WTC11 (cell line): ENCODE measurements at regions not wholly inside any gene's neighbourhood (a gene's known extent, or its start where the extent isn't known, plus 50 kb on each side); places are given as distances from the start of the nearest gene placed in this dataset.

Experiments
- ATAC-seq: fragments of 200-7000 bp; cut with Tn5 transposase; 2 replicates; pipeline ENCODE4 v1.10.0; 2021; ENCODE audit warnings: mild to moderate bottlenecking, moderate library complexity
- CTCF ChIA-PET: fragments of 300-600 bp; sonication (Branson Sonifier 250); formaldehyde crosslinking; loops from one replicate; lab custom pipeline; 2021; ENCODE audit warnings: antibody characterized with exemption; lab: Charles Lee
- POLR2A ChIA-PET: fragments of 350-600 bp; sonication (Branson Sonifier 250); formaldehyde crosslinking; loops from one replicate; lab custom pipeline; 2021; ENCODE audit warnings: antibody characterized with exemption; lab: Charles Lee
- DNase-seq: peaks from one replicate; pipeline ENCODE4 v3.0.0; 2021; ENCODE audit warnings: low spot score
- H3K27ac Mint-ChIP-seq: 2 replicates; pipeline ENCODE4 v1.8.0; 2021; ENCODE audit warnings: mixed read lengths
- H3K27me3 Mint-ChIP-seq: 2 replicates; pipeline ENCODE4 v1.8.0; 2021; ENCODE audit warnings: low read depth, mild to moderate bottlenecking, moderate library complexity, mixed read lengths
- H3K36me3 Mint-ChIP-seq: 2 replicates; pipeline ENCODE4 v1.8.0; 2021; ENCODE audit warnings: mixed read lengths
- H3K4me1 Mint-ChIP-seq: 2 replicates; pipeline ENCODE4 v1.8.0; 2022; ENCODE audit warnings: mixed read lengths
- H3K4me3 Mint-ChIP-seq: 2 replicates; pipeline ENCODE4 v1.8.0; 2021; ENCODE audit warnings: mild to moderate bottlenecking, moderate library complexity, mixed read lengths
- H3K9me3 Mint-ChIP-seq: 2 replicates; pipeline ENCODE4 v1.8.0; 2021; ENCODE audit warnings: mixed read lengths
- CREB1 ChIP-seq: sonication (generic); formaldehyde crosslinking; IDR thresholded peaks from 2 replicates; pipeline ENCODE4 v1.8.0; 2023; ENCODE audit warnings: mild to moderate bottlenecking, missing genetic modification reagents
- GRHL2 ChIP-seq: fragments of 250-450 bp; sonication (Bioruptor Pico); IDR thresholded peaks from 2 replicates; pipeline ENCODE4 v1.8.0; 2022; ENCODE audit warnings: mild to moderate bottlenecking, moderate library complexity; ENCODE audit not compliant: insufficient replicate concordance, severe bottlenecking
- GTF2I ChIP-seq: fragments of 250-450 bp; sonication (Bioruptor Pico); conservative IDR thresholded peaks from 2 replicates; pipeline ENCODE4 v1.4.0; 2021; ENCODE audit warnings: mild to moderate bottlenecking
- HMGA2 ChIP-seq: fragments of 250-450 bp; sonication (Bioruptor Pico); IDR thresholded peaks from 2 replicates; pipeline ENCODE4 v1.4.0; 2021; ENCODE audit warnings: mild to moderate bottlenecking, moderate library complexity
- IRF2 ChIP-seq: sonication (generic); formaldehyde crosslinking; IDR thresholded peaks from 2 replicates; pipeline ENCODE4 v1.8.0; 2022; ENCODE audit warnings: low read depth, missing genetic modification reagents, borderline replicate concordance
- JAZF1 ChIP-seq: fragments of 250-450 bp; sonication (Bioruptor Pico); IDR thresholded peaks from 2 replicates; pipeline ENCODE4 v1.9.0; 2021; ENCODE audit warnings: moderate library complexity, mild to moderate bottlenecking, inconsistent platforms
- MXD4 ChIP-seq: fragments of 250-450 bp; sonication (Bioruptor Pico); IDR thresholded peaks from 2 replicates; pipeline ENCODE4 v1.8.0; 2021; ENCODE audit warnings: mild to moderate bottlenecking, moderate library complexity, borderline replicate concordance
- NFE2L1 ChIP-seq: sonication (generic); formaldehyde crosslinking; IDR thresholded peaks from 2 replicates; pipeline ENCODE4 v1.8.1; 2023; ENCODE audit warnings: missing genetic modification reagents
- SMAD3 ChIP-seq: sonication (generic); formaldehyde crosslinking; IDR thresholded peaks from 2 replicates; pipeline ENCODE4 v1.8.0; 2022; ENCODE audit warnings: missing genetic modification reagents, mild to moderate bottlenecking, borderline replicate concordance
- TP53 ChIP-seq: sonication (generic); formaldehyde crosslinking; IDR thresholded peaks from 2 replicates; pipeline ENCODE4 v1.8.1; 2023; ENCODE audit warnings: mild to moderate bottlenecking, missing genetic modification reagents
- ZNF423 ChIP-seq: fragments of 250-450 bp; sonication (Bioruptor Pico); IDR thresholded peaks from 2 replicates; pipeline ENCODE4 v2.1.2; 2022; ENCODE audit warnings: mild to moderate bottlenecking, moderate library complexity
- ZNF671 ChIP-seq: fragments of 250-450 bp; sonication (Bioruptor Pico); IDR thresholded peaks from 2 replicates; pipeline ENCODE4 v1.8.0; 2021; ENCODE audit warnings: mild to moderate bottlenecking
- TF ChIP-seq, protein P1 (sequence below): sonication (generic); formaldehyde crosslinking; IDR thresholded peaks from 2 replicates; pipeline ENCODE4 v1.8.0; 2022; ENCODE audit warnings: mild to moderate bottlenecking, missing genetic modification reagents
- TF ChIP-seq, protein P2 (sequence below): sonication (generic); formaldehyde crosslinking; IDR thresholded peaks from 2 replicates; pipeline ENCODE4 v1.8.1; 2023; ENCODE audit warnings: mild to moderate bottlenecking, moderate library complexity, missing genetic modification reagents
- TF ChIP-seq, protein P3 (sequence below): sonication (generic); formaldehyde crosslinking; conservative IDR thresholded peaks from 2 replicates; pipeline ENCODE4 v1.8.1; 2022; ENCODE audit warnings: mild to moderate bottlenecking, missing genetic modification reagents
- TF ChIP-seq, protein P4 (sequence below): fragments of 250-450 bp; sonication (Bioruptor Pico); IDR thresholded peaks from 2 replicates; pipeline ENCODE4 v1.9.0; 2021; ENCODE audit warnings: mild to moderate bottlenecking, borderline replicate concordance
- TF ChIP-seq, protein P5 (sequence below): sonication (generic); formaldehyde crosslinking; IDR thresholded peaks from 2 replicates; pipeline ENCODE4 v1.8.0; 2023; ENCODE audit warnings: missing genetic modification reagents

DNA sequence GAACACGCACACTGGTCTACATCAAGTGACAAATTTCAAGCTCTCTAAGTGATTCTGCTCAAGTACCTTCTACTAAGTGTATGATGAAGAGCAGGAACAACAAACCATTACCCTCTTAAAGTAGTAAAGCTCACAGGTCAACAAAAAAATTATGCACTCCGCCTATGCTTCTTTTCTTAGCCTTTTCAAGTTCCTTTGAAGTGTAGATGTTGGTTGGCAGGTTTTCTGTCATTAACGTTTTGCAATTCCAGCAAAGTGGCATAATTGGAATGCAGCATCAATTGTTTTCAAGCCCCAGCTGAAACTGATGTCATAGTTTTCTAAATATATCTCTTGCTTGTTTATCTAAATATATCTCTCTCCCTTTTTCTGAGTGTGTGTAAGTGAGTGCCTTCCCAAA lies 396.9 kb upstream of the EYS start:
- H3K27me3 Mint-ChIP-seq, result peaks cover 4% of the 10 kb centered on the region; the same call in 1 of the 2 replicates
- H3K4me3 Mint-ChIP-seq, result no peak overlapping the region
- no peak for TF ChIP-seq SMAD3 (CRISPR knock-in tag)
- no peak for TF ChIP-seq NFE2L1
- TF ChIP-seq MXD4 (CRISPR knock-in tag), result no peak
- TF ChIP-seq, protein P1, sequence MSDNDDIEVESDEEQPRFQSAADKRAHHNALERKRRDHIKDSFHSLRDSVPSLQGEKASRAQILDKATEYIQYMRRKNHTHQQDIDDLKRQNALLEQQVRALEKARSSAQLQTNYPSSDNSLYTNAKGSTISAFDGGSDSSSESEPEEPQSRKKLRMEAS (CRISPR knock-in tag), result no peak
- TF ChIP-seq, protein P2, sequence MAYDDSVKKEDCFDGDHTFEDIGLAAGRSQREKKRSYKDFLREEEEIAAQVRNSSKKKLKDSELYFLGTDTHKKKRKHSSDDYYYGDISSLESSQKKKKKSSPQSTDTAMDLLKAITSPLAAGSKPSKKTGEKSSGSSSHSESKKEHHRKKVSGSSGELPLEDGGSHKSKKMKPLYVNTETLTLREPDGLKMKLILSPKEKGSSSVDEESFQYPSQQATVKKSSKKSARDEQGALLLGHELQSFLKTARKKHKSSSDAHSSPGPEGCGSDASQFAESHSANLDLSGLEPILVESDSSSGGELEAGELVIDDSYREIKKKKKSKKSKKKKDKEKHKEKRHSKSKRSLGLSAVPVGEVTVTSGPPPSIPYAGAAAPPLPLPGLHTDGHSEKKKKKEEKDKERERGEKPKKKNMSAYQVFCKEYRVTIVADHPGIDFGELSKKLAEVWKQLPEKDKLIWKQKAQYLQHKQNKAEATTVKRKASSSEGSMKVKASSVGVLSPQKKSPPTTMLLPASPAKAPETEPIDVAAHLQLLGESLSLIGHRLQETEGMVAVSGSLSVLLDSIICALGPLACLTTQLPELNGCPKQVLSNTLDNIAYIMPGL, result no peak
- no peak for TF ChIP-seq CREB1
- TF ChIP-seq, protein P3, sequence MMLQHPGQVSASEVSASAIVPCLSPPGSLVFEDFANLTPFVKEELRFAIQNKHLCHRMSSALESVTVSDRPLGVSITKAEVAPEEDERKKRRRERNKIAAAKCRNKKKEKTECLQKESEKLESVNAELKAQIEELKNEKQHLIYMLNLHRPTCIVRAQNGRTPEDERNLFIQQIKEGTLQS (CRISPR knock-in tag), result no peak
- TF ChIP-seq GTF2I (CRISPR knock-in tag), result no peak
- no peak for TF ChIP-seq TP53 (CRISPR knock-in tag)
- TF ChIP-seq, protein P4, sequence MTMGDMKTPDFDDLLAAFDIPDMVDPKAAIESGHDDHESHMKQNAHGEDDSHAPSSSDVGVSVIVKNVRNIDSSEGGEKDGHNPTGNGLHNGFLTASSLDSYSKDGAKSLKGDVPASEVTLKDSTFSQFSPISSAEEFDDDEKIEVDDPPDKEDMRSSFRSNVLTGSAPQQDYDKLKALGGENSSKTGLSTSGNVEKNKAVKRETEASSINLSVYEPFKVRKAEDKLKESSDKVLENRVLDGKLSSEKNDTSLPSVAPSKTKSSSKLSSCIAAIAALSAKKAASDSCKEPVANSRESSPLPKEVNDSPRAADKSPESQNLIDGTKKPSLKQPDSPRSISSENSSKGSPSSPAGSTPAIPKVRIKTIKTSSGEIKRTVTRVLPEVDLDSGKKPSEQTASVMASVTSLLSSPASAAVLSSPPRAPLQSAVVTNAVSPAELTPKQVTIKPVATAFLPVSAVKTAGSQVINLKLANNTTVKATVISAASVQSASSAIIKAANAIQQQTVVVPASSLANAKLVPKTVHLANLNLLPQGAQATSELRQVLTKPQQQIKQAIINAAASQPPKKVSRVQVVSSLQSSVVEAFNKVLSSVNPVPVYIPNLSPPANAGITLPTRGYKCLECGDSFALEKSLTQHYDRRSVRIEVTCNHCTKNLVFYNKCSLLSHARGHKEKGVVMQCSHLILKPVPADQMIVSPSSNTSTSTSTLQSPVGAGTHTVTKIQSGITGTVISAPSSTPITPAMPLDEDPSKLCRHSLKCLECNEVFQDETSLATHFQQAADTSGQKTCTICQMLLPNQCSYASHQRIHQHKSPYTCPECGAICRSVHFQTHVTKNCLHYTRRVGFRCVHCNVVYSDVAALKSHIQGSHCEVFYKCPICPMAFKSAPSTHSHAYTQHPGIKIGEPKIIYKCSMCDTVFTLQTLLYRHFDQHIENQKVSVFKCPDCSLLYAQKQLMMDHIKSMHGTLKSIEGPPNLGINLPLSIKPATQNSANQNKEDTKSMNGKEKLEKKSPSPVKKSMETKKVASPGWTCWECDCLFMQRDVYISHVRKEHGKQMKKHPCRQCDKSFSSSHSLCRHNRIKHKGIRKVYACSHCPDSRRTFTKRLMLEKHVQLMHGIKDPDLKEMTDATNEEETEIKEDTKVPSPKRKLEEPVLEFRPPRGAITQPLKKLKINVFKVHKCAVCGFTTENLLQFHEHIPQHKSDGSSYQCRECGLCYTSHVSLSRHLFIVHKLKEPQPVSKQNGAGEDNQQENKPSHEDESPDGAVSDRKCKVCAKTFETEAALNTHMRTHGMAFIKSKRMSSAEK (CRISPR knock-in tag), result no peak
- no peak for TF ChIP-seq IRF2 (CRISPR knock-in tag)
- no peak for TF ChIP-seq GRHL2 (CRISPR knock-in tag)
- no peak for TF ChIP-seq ZNF423 (CRISPR knock-in tag)
- TF ChIP-seq ZNF671, result no peak
- no peak for TF ChIP-seq HMGA2 (CRISPR knock-in tag)
- TF ChIP-seq, protein P5, sequence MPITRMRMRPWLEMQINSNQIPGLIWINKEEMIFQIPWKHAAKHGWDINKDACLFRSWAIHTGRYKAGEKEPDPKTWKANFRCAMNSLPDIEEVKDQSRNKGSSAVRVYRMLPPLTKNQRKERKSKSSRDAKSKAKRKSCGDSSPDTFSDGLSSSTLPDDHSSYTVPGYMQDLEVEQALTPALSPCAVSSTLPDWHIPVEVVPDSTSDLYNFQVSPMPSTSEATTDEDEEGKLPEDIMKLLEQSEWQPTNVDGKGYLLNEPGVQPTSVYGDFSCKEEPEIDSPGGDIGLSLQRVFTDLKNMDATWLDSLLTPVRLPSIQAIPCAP (CRISPR knock-in tag), result no peak
- CTCF ChIA-PET, result no interaction called here
- H3K9me3 Mint-ChIP-seq, result peaks cover 79% of the 10 kb centered on the region
- DNase-seq (no peak), ATAC-seq (no peak)
- H3K27ac Mint-ChIP-seq, result no peak overlapping the region
- H3K4me1 Mint-ChIP-seq, result peaks cover 24% of the 10 kb centered on the region
- H3K36me3 Mint-ChIP-seq, result peaks cover 51% of the 10 kb centered on the region
- POLR2A ChIA-PET, result no interaction called here

DNA sequence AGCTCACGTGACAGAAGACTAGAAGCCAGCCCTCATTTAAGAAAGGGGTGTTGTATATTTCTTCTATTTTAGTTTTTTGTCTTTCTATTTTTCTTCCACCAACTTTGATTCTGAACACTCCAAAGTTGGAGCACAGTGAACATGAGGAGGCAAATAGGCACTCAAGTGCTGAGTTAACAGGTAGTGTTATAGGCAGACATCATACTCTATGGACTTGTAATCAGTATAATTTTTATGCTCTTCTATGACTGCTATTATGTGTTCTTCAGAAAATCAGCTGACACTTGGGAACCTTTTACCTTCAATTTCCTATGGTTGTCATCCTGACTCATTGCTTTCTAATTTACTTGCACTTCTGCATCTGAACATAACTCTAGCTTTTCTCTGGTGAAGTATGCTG lies 396.3 kb upstream of the EYS start:
- H3K4me3 Mint-ChIP-seq, result no peak overlapping the region
- peaks cover 55% of the 10 kb centered on the region for H3K36me3 Mint-ChIP-seq
- ATAC-seq, result no peak
- DNase-seq, result no peak
- no peak overlapping the region for H3K27ac Mint-ChIP-seq
- H3K9me3 Mint-ChIP-seq, result peaks cover 79% of the 10 kb centered on the region
- H3K4me1 Mint-ChIP-seq, result peaks cover 18% of the 10 kb centered on the region
- peaks cover 4% of the 10 kb centered on the region; the same call in 1 of the 2 replicates for H3K27me3 Mint-ChIP-seq
- no peak for TF ChIP-seq JAZF1 (CRISPR knock-in tag)
- TF ChIP-seq, protein P1 (CRISPR knock-in tag), result no peak
- ChIA-PET POLR2A (no interaction called here), CTCF (no interaction called here)
